HG02678 (cell line): ENCODE measurements at regions not wholly inside any gene's neighbourhood (a gene's known extent, or its start where the extent isn't known, plus 50 kb on each side); places are given as distances from the start of the nearest gene placed in this dataset.
"Not testable (repeated sequence)": the region's sequence is repeated elsewhere in the genome, so short reads cannot be mapped to it uniquely, and the experiment has no call there.

Experiments used
- ATAC-seq: cut with Tn5 transposase; IDR thresholded peaks from one replicate; pipeline ENCODE4 v1.9.1; 2021; ENCODE audit warnings: mild to moderate bottlenecking, moderate library complexity; ENCODE audit not compliant: unreplicated experiment

DNA sequence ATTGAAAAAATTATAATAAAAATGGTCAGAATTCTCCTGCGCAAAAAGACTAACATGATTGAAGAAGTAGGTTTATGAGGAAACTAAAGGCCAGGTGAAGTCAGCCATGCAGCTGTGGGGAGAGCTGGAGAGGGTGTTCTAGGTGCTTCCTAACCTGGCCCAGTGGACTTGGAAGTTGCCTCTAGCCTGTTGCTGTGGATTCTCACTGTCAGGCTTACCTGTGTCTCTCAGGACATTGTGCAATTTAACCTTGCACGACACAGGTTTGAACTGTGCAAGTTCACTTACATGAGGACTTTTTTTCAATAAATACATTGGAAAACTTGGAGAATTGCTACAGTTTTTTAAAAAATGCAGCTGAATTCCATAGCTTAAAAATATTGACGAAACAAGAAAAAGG lies 266.4 kb downstream of the CXCL12 start:
- no peak for ATAC-seq

DNA sequence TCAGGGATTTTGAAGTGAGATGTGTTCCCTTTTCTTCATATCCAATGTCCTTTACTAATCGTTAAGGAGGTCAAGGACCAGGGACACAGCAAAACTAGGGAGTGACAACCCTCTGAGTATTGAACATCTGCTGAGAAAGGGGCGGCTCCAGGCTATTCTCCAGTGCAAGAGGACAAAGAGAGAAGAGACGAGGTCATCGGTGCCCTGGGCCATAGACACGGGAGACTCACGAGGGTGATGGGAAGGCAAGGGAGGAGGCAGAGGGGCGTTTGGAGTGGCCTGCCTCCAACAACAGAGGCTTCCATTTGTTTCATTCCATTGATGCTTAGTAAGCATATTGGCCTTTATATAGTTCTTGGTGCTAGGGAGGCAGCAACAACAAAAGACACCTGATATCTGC lies 268.4 kb downstream of the CXCL12 start:
- no peak for ATAC-seq

DNA sequence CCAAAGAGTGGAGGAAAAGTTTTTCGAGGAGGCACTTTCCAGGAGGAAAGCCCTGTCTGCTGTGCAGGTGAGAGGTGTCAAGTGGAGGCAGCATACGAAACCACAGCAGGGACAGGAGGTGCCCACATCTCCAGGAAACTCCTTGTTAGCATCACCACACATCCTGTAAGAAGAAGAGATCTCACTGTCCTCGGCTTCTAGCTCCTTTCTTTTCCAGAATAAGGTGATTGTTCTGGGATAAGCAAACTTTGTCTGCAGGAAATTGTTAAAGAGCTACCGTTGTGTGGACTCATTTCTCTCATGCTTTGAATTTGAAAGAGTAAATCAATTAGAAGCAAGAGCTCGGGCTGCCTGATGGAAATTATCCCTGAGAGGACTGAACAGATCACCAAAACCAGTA lies 269.4 kb downstream of the CXCL12 start:
- ATAC-seq: no peak

DNA sequence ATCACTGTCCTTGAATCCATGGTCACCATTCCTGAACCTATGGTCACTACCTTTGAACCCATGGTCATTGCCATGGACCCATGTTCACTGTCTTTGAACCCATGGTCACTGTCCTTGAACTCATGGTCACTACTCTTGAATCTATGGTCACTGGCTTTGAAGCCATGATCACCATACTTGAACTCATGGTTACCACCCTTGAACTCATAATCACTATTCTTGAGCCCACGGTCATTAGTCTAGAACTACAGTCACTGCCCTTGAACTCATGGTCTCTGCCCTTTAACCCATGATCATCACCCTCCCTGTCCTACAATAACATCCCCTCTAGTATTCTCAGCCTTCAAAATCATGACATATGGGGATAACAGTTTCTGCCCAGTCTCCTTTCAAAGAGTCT lies 270.5 kb downstream of the CXCL12 start:
- ATAC-seq: no peak

DNA sequence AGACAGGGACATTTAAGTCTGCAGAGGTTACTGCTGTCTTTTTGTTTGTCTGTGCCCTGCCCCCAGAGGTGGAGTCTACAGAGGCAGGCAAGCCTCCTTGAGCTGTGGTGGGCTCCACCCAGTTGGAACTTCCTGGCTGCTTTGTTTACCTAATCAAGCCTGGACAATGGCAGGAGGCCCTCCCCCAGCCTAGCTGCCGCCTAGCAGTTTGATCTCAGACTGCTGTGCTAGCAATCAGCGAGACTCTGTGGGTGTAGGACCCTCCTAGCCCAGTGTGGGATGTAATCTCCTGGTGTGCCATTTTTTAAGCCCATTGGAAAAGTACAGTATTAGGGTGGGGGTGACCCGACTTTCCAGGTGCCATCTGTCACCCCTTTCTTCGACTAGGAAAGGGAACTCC lies 272.6 kb downstream of the CXCL12 start:
- not testable (repeated sequence) for ATAC-seq

DNA sequence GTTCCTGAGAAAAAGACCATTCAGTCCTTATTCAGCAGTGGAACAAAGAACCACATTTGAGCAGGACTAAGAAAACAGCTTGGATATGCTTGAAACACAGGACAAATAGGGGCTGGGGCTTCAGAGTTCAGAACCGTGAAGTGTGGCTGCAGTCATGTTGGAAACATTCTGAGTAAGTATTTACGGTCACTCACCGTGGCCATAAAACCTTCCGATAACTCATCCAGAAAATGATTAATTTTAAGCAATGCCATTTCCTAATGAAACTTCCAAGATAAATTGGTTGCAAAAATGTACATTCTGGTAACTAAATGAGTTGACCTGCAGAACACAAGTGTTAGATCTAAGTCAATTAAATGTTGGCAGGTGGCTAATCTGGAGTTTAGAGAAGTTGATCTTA lies 279.2 kb downstream of the CXCL12 start:
- ATAC-seq: no peak

GRCh38 chr10:44102726-44103255 lies 282.1 kb downstream of the CXCL12 start:
- no peak for ATAC-seq

- no peak for ATAC-seq
These were observed 283.8 kb downstream of the CXCL12 start for GRCh38 chr10:44101082-44101481.

DNA sequence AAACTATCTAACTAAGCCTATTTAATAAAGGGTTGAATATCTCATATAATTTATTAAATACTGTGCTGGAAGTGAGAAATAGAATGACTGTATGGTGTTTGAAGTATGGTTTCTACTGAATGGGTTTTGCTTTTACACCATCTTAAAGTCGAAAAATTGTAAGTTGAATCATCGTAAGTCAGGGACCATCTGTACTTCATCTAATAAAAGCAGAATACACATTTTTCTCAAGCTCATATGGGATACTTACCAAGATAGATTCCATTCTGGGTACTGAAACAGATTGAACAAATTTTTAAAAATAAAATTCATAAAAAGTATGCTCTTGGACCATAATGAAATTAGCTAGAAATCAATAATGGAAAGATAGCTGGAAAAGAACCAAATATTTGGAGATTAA lies 285.4 kb downstream of the CXCL12 start:
- ATAC-seq: no peak

DNA sequence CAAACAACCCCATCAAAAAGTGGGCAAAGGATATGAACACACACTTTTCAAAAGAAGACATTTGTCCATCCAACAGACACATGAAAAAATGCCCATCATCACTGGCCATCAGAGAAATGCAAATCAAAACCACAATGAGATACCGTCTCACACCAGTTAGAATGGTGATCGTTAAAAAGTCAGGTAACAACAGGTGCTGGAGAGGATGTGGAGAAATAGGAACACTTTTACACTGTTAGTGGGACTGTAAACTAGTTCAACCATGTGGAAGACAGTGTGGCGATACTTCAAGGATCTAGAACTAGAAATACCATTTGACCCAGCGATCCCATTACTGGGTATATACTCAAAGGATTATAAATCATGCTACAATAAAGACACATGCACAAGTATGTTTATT lies 288.7 kb downstream of the CXCL12 start:
- ATAC-seq: not testable (repeated sequence)

DNA sequence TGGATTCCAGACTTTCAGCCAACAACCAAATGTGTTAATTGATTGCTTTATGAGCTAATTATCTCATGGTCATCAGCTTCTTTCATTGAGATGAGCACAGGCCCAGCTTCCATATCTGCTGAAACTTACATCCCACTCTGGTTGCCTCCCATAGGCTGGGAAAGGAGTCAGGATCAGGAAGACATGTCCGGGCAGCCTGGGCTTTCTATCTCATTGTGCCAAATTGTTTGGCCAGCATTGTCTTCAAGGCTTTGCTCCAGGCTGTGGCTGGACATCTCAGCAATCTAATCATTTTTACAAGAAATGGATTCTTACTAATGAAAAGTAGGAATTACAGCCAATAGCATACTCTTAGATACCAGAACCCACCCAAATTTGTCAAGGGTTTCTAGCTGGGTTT lies 295.2 kb downstream of the CXCL12 start:
- no peak for ATAC-seq

- ATAC-seq: no peak
These were observed 297.5 kb downstream of the CXCL12 start for GRCh38 chr10:44087403-44087802.

GRCh38 chr10:44083719-44084400 lies 301.0 kb downstream of the CXCL12 start:
- ATAC-seq: no peak

- no peak for ATAC-seq
These were observed 313.4 kb downstream of the CXCL12 start for GRCh38 chr10:44071479-44071878.

DNA sequence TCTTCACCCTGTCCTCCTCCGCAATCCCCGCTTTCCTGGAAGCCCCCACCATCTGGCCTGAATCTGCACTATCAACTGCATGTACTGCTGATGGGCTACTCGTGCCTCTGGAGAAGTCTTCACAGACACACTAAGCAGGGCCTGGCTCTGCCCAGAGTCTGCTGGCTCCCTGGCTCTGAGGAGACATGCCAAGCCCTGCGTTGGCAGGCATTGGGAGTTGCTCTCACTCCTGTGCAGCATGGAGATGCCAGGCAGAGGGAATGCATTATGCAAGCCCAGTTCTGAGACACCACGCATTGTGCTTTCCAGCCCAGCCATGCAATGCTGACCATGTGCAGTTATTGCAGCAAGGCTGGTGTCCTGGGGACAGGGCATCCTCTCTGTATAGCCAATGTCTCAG lies 314.6 kb downstream of the CXCL12 start:
- no peak for ATAC-seq

- no peak for ATAC-seq
These were observed 315.3 kb downstream of the CXCL12 start for GRCh38 chr10:44069573-44069972.

- no peak for ATAC-seq
These were observed 316.0 kb downstream of the CXCL12 start for GRCh38 chr10:44068716-44069482.

DNA sequence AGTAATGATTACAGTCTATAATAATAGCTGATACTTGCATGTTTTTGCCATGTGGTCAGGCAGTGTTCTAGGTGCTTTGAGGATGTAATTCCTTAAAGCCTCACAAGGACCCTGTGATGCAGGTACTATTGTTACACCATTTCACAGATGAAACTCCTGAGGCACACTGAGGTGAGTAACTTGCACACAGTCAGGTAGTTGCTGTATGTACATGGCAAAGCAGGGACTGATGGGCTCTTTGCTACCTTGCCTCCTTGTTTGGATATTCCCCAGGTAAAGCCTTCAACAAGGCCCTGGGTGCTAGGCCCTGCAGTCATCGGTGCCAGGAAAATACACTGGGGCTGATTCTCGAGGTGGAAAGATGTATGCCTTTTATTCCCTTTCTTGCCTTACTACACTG lies 317.5 kb downstream of the CXCL12 start:
- ATAC-seq: no peak

GRCh38 chr10:44066527-44067255 lies 318.2 kb downstream of the CXCL12 start:
- ATAC-seq: no peak

DNA sequence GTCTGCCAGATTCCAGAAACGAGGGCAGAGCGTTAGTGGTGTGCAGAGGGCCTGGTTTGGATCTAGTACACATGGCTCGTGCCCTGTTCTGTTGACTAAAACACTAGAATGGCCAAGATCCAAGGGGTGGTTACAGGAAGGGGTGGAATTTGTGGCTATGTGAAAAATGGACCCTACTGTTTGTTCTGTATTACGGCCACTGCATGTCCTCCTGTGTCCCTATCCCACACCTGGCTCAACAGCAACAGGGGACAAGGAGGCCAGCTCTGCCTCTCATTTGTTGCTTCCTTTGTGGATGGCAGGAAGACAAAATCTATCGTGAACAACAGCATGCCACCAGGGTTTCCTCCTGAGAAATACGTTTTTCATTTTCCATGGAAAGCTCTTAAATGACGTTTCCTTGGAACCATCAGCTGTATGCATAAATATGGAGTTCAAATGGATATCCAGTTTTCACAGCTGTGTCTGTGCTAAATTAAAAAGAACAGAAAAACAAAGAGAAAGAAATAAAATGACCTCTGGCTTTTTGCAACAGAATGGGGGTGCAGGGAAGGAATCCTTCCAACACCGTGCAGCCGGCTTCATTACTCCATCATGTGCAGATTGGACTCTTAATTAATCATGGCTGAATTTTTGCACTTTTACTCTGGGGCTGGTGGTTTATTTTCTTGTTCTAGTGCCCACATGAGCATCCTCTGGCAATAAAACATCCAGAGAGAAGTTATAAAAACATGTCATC lies 318.9 kb downstream of the CXCL12 start:
- no peak for ATAC-seq
